ENCODE measurements at regions not wholly inside any gene's neighbourhood (a gene's known extent, or its start where the extent isn't known, plus 50 kb on each side); places are given as distances from the start of the nearest gene placed in this dataset.
A peak's percentile ranks its signal among the peaks of the same experiment; 100 is the strongest.

DNA sequence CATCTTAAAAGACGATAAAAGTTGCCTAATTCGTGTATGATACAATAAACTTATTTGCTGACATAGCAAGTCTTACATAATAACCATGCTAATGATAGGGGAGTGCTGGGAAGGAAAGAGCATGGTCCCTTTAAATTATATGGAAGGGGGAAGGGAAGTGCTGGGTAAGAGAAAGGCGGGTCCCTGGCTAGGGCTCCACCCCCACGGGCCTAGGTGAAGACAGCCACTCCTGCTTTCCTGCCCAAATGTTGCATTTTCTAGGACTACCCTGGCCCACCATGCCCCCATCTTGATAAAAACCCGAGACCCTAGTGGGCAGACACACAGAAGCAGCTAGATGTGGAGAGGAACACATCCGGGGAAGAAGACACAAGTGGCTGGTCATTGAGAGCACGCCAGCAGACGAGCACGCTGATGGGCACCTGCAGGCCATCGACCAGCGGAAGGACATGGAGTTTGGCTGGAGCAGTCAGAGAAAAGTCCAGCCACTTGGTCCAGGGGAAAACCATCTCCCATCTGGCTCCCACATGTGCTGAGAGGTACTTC is 328.7 kb downstream of the ARL4A start:
- H2BK120ac ChIP-seq (ENCODE audit: low read depth, low read length): peak overlapping the region; percentile 89
- H3K27me3 ChIP-seq (ENCODE audit: insufficient read depth, low read length, poor library complexity): no peaks in the 10 kb centered on the region
- H2BK5ac ChIP-seq (ENCODE audit: low read length): no peak overlapping the region
- no peak overlapping the region for H3K4me2 ChIP-seq (ENCODE audit: low read length)
- no peak overlapping the region for H3K23ac ChIP-seq (ENCODE audit: low read length)
- no peaks in the 10 kb centered on the region for H3K79me2 ChIP-seq (ENCODE audit: control insufficient read depth, insufficient read depth, low read length)
- H3K4me1 ChIP-seq (ENCODE audit: control insufficient read depth, low read depth, low read length): peaks cover 2% of the 10 kb centered on the region
- no peak for DNase-seq
- H3K36me3 ChIP-seq (ENCODE audit: control insufficient read depth, insufficient read depth, low read length): no peaks in the 10 kb centered on the region
- H2BK15ac ChIP-seq (replicated peaks; ENCODE audit: low read depth): no peak overlapping the region
- no peak overlapping the region for H3K27ac ChIP-seq (ENCODE audit: low read depth, low read length)
- H3K79me1 ChIP-seq (ENCODE audit: low read length): no peaks in the 10 kb centered on the region
- no peak overlapping the region for H3K56ac ChIP-seq (ENCODE audit: low read length)
- no peak overlapping the region for H3K18ac ChIP-seq (ENCODE audit: low read length)
- H4K5ac ChIP-seq (ENCODE audit: low read length): no peak overlapping the region
- H3K4me3 ChIP-seq (ENCODE audit: low read length): no peak overlapping the region
- no peak overlapping the region for H3K9ac ChIP-seq (ENCODE audit: low read length)
- no peak overlapping the region for H4K8ac ChIP-seq (ENCODE audit: low read depth, low read length)
- H2AK5ac ChIP-seq (ENCODE audit: low read length): no peak overlapping the region
- WGBS (ENCODE audit: extremely low coverage, insufficient coverage, low lambda C conversion rate): no CpG with 5 or more reads among the region's 11 CpGs
- no peak overlapping the region for H3K4ac ChIP-seq (ENCODE audit: low read depth, low read length)

DNA sequence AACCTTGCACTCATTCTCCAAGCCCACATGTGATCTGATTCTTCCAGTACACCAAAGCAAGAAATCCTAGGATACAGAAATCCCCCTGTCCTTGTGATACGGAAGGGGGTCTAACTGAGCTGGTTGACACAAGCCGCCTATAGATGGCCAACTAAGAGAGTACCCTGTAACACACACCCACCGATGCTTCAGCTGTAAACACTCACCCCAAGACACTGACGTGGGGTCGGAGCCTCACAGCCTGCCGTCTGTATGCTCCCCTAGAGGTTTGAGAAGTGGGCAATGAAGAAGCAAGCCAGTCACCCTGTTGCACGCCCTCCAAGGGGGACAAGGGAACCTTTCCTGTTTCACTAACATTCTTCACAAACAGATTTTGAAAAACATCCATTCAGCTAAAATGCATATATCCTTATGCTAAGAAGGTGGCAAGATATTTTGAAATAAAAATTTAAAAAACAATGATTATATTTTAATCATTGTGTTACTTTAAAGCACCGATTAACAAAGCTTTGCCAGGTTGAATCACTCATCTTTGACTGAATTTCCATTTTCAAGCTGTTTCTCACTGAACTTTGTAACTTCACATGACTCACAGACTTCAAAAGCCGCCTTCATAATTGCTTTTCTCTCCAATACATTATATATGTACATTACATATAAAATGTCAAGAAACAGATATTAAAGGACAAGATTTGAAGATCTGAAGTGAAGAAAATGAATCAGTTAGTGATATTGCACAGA is 329.3 kb downstream of the ARL4A start:
- Histone ChIP-seq H2BK15ac (replicated peaks; ENCODE audit: low read depth) (no peak overlapping the region), H3K36me3 (ENCODE audit: control insufficient read depth, insufficient read depth, low read length) (no peaks in the 10 kb centered on the region), H3K4me2 (ENCODE audit: low read length) (no peak overlapping the region), H3K56ac (ENCODE audit: low read length) (no peak overlapping the region), H3K23ac (ENCODE audit: low read length) (no peak overlapping the region), H3K27ac (ENCODE audit: low read depth, low read length) (peak overlapping the region; percentile 52), H3K18ac (ENCODE audit: low read length) (peak overlapping the region; percentile 62), H4K5ac (ENCODE audit: low read length) (no peak overlapping the region), H3K27me3 (ENCODE audit: insufficient read depth, low read length, poor library complexity) (no peaks in the 10 kb centered on the region), H3K79me1 (ENCODE audit: low read length) (no peaks in the 10 kb centered on the region), H2BK5ac (ENCODE audit: low read length) (peak overlapping the region; percentile 56), H3K9ac (ENCODE audit: low read length) (no peak overlapping the region), H2BK120ac (ENCODE audit: low read depth, low read length) (no peak overlapping the region), H3K4me3 (ENCODE audit: low read length) (no peak overlapping the region), H2AK5ac (ENCODE audit: low read length) (no peak overlapping the region), H3K79me2 (ENCODE audit: control insufficient read depth, insufficient read depth, low read length) (no peaks in the 10 kb centered on the region), H4K8ac (ENCODE audit: low read depth, low read length) (no peak overlapping the region), H3K4ac (ENCODE audit: low read depth, low read length) (peak overlapping the region; percentile 62), H3K4me1 (ENCODE audit: control insufficient read depth, low read depth, low read length) (peaks cover 2% of the 10 kb centered on the region)
- DNase-seq: peak; percentile 11
- no CpG with 5 or more reads among the region's 9 CpGs for WGBS (ENCODE audit: extremely low coverage, insufficient coverage, low lambda C conversion rate)

GRCh38 chr7:13017333-13017857 is 330.0 kb downstream of the ARL4A start:
- Histone ChIP-seq H3K23ac (ENCODE audit: low read length) (no peak overlapping the region), H3K27me3 (ENCODE audit: insufficient read depth, low read length, poor library complexity) (no peaks in the 10 kb centered on the region), H3K27ac (ENCODE audit: low read depth, low read length) (peak overlapping the region; percentile 88), H3K79me2 (ENCODE audit: control insufficient read depth, insufficient read depth, low read length) (no peaks in the 10 kb centered on the region), H2BK120ac (ENCODE audit: low read depth, low read length) (peak overlapping the region; percentile 88), H3K56ac (ENCODE audit: low read length) (peak overlapping the region; percentile 67), H3K4me2 (ENCODE audit: low read length) (no peak overlapping the region), H2AK5ac (ENCODE audit: low read length) (no peak overlapping the region), H4K8ac (ENCODE audit: low read depth, low read length) (no peak overlapping the region), H3K9ac (ENCODE audit: low read length) (no peak overlapping the region), H3K79me1 (ENCODE audit: low read length) (no peaks in the 10 kb centered on the region), H2BK5ac (ENCODE audit: low read length) (peak overlapping the region; percentile 64), H4K5ac (ENCODE audit: low read length) (no peak overlapping the region), H3K4ac (ENCODE audit: low read depth, low read length) (no peak overlapping the region), H3K4me3 (ENCODE audit: low read length) (no peak overlapping the region), H3K36me3 (ENCODE audit: control insufficient read depth, insufficient read depth, low read length) (no peaks in the 10 kb centered on the region), H3K18ac (ENCODE audit: low read length) (no peak overlapping the region), H2BK15ac (replicated peaks; ENCODE audit: low read depth) (no peak overlapping the region), H3K4me1 (ENCODE audit: control insufficient read depth, low read depth, low read length) (peaks cover 2% of the 10 kb centered on the region)
- DNase-seq: peak; percentile 94
- no CpG with 5 or more reads among the region's 4 CpGs for WGBS (ENCODE audit: extremely low coverage, insufficient coverage, low lambda C conversion rate)

DNA sequence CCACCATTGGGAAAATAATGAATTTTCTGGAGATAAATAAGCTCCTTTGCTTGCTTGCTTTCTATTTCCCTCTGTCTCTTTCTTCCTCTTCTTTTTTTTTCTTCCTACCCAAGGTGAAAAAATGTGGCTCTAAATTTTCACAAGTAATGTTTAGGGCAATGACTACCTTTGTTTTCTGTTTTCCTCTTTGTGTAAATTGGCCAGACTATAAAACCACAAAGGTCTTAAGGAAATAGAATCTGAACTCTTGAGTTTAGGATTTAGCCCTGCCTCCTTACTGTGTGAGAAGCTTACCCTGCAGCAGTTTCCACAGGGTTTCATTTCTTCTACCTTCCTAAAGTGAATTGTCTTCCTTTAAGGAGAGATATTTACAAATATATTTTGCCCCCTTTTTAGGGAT is 330.4 kb downstream of the ARL4A start:
- Histone ChIP-seq H3K4me3 (ENCODE audit: low read length) (no peak overlapping the region), H3K23ac (ENCODE audit: low read length) (no peak overlapping the region), H4K5ac (ENCODE audit: low read length) (no peak overlapping the region), H3K4me2 (ENCODE audit: low read length) (no peak overlapping the region), H3K4me1 (ENCODE audit: control insufficient read depth, low read depth, low read length) (peaks cover 2% of the 10 kb centered on the region), H2BK5ac (ENCODE audit: low read length) (no peak overlapping the region), H4K8ac (ENCODE audit: low read depth, low read length) (no peak overlapping the region), H2BK120ac (ENCODE audit: low read depth, low read length) (no peak overlapping the region), H3K36me3 (ENCODE audit: control insufficient read depth, insufficient read depth, low read length) (no peaks in the 10 kb centered on the region), H2BK15ac (replicated peaks; ENCODE audit: low read depth) (no peak overlapping the region), H3K9ac (ENCODE audit: low read length) (no peak overlapping the region), H3K27me3 (ENCODE audit: insufficient read depth, low read length, poor library complexity) (no peaks in the 10 kb centered on the region), H3K27ac (ENCODE audit: low read depth, low read length) (peak overlapping the region; percentile 88), H3K79me1 (ENCODE audit: low read length) (no peaks in the 10 kb centered on the region), H3K56ac (ENCODE audit: low read length) (no peak overlapping the region), H3K18ac (ENCODE audit: low read length) (no peak overlapping the region), H3K4ac (ENCODE audit: low read depth, low read length) (no peak overlapping the region), H2AK5ac (ENCODE audit: low read length) (no peak overlapping the region), H3K79me2 (ENCODE audit: control insufficient read depth, insufficient read depth, low read length) (no peaks in the 10 kb centered on the region)
- peak; percentile 32 for DNase-seq

GRCh38 chr7:13021566-13022300 is 334.3 kb downstream of the ARL4A start:
- Histone ChIP-seq H3K27ac (ENCODE audit: low read depth, low read length) (no peak overlapping the region), H2AK5ac (ENCODE audit: low read length) (no peak overlapping the region), H3K4me2 (ENCODE audit: low read length) (no peak overlapping the region), H2BK15ac (replicated peaks; ENCODE audit: low read depth) (no peak overlapping the region), H3K27me3 (ENCODE audit: insufficient read depth, low read length, poor library complexity) (no peaks in the 10 kb centered on the region), H3K4me3 (ENCODE audit: low read length) (no peak overlapping the region), H2BK120ac (ENCODE audit: low read depth, low read length) (no peak overlapping the region), H3K56ac (ENCODE audit: low read length) (no peak overlapping the region), H3K79me1 (ENCODE audit: low read length) (no peaks in the 10 kb centered on the region), H3K18ac (ENCODE audit: low read length) (no peak overlapping the region), H3K4me1 (ENCODE audit: control insufficient read depth, low read depth, low read length) (peaks cover 2% of the 10 kb centered on the region), H3K9ac (ENCODE audit: low read length) (no peak overlapping the region), H4K8ac (ENCODE audit: low read depth, low read length) (no peak overlapping the region), H3K79me2 (ENCODE audit: control insufficient read depth, insufficient read depth, low read length) (no peaks in the 10 kb centered on the region), H3K23ac (ENCODE audit: low read length) (no peak overlapping the region), H2BK5ac (ENCODE audit: low read length) (no peak overlapping the region), H3K36me3 (ENCODE audit: control insufficient read depth, insufficient read depth, low read length) (no peaks in the 10 kb centered on the region), H3K4ac (ENCODE audit: low read depth, low read length) (no peak overlapping the region), H4K5ac (ENCODE audit: low read length) (no peak overlapping the region)
- WGBS (ENCODE audit: extremely low coverage, insufficient coverage, low lambda C conversion rate): no CpG with 5 or more reads among the region's 6 CpGs
- DNase-seq: no peak

All from mesendoderm (in vitro differentiated cells).